HepG2 (cell line): ENCODE measurements at regions not wholly inside any gene's neighbourhood (a gene's known extent, or its start where the extent isn't known, plus 50 kb on each side); places are given as distances from the start of the nearest gene placed in this dataset.

Experiments used
- ATAC-seq: fragments of 200-7000 bp; cut with Tn5 transposase; 3 replicates; pipeline ENCODE4 v1.9.1; 2020; ENCODE audit warnings: mild to moderate bottlenecking, moderate library complexity
- BruUV-seq: library from RNA; stranded (reverse); fragments of 400-500 nt; replicated peaks from 2 replicates; lab custom pipeline; 2021; lab: Mats Ljungman, UMichigan
- CTCF ChIA-PET: fragments of 300-600 bp; formaldehyde crosslinking; extraction: SDS; loops from one replicate; lab custom pipeline; 2021; ENCODE audit warnings: low total read pairs, inconsistent platforms, low intra/inter-chr PET ratio; lab: Yijun Ruan, JAX
- POLR2A ChIA-PET: fragments of 350-600 bp; sonication (Branson Sonifier 250); formaldehyde crosslinking; loops from one replicate; lab custom pipeline; 2020; ENCODE audit warnings: antibody characterized with exemption, inconsistent platforms; lab: Yijun Ruan, JAX
- DNase-seq: peaks from one replicate; pipeline ENCODE4 v3.0.0-alpha.2; 2015; ENCODE audit warnings: low spot score
- FAIRE-seq: peaks from 3 replicates; lab custom pipeline; 2011; peaks lifted over from hg19 to GRCh38; lab: Jason Lieb, UNC
- H2AFZ ChIP-seq: one replicate; pipeline ENCODE4 v1.6.1; 2011; ENCODE audit warnings: low read length, inconsistent platforms
- H3K27ac ChIP-seq: fragments of 300-600 bp; 3 replicates; pipeline ENCODE4 v1.8.0; 2011; ENCODE audit warnings: mixed run types, mild to moderate bottlenecking, mixed read lengths, low read length, inconsistent platforms; ENCODE audit not compliant: insufficient read depth; ENCODE audit errors: extremely low read length
- H3K27me3 ChIP-seq, 2 experiments: fragments of 200-600 bp in 1 of 2; 2 replicates in 1 of 2; 3 replicates in 1 of 2; pipeline versions ENCODE4 v1.6.0 to v1.8.0; 2011; ENCODE audit warnings: low read length in 2 of 2, mild to moderate bottlenecking in 2 of 2, moderate library complexity in 2 of 2, inconsistent platforms in 1 of 2; ENCODE audit not compliant: insufficient read depth in 2 of 2, control insufficient read depth in 1 of 2
- H3K36me3 ChIP-seq, 2 experiments: fragments of 200-600 bp in 1 of 2; replicated peaks in 1 of 2; 2 replicates in 1 of 2; 3 replicates in 1 of 2; pipeline versions ENCODE4 v1.5.1 to v1.8.0; 2011; ENCODE audit warnings: low read length in 2 of 2, inconsistent platforms in 1 of 2; ENCODE audit not compliant: insufficient read depth in 2 of 2, control insufficient read depth in 1 of 2
- H3K4me1 ChIP-seq: 2 replicates; pipeline ENCODE4 v1.5.1; 2012; ENCODE audit warnings: low read length, inconsistent platforms; ENCODE audit not compliant: insufficient read depth
- H3K4me2 ChIP-seq: 2 replicates; pipeline ENCODE4 v1.6.0; 2011; ENCODE audit warnings: low read depth, low read length, inconsistent platforms
- H3K4me3 ChIP-seq, 3 experiments: fragments of 200-600 bp in 1 of 3; sonication (generic), shearing (Covaris generic) in 1 of 3; replicated peaks in 1 of 3; 2 replicates each; pipeline ENCODE4 v1.5.1; 2011 to 2016; ENCODE audit warnings: low read length in 3 of 3, inconsistent platforms in 2 of 3, low read depth in 2 of 3, mild to moderate bottlenecking in 2 of 3, control low read depth in 1 of 3, mixed read lengths in 1 of 3; ENCODE audit not compliant: insufficient read depth in 1 of 3
- H3K79me2 ChIP-seq: one replicate; pipeline ENCODE4 v1.6.1; 2011; ENCODE audit warnings: low read length, inconsistent platforms; ENCODE audit not compliant: insufficient read depth
- H3K9ac ChIP-seq: 2 replicates; pipeline ENCODE4 v1.6.0; 2011; ENCODE audit warnings: mild to moderate bottlenecking, low read depth, low read length, inconsistent platforms; ENCODE audit not compliant: insufficient read depth
- H3K9me3 ChIP-seq: 2 replicates; pipeline ENCODE4 v1.5.1; 2012; ENCODE audit warnings: mild to moderate bottlenecking, low read length
- H4K20me1 ChIP-seq: 2 replicates; pipeline ENCODE4 v1.6.0; 2011; ENCODE audit warnings: inconsistent platforms, mild to moderate bottlenecking, low read length, moderate library complexity; ENCODE audit not compliant: insufficient read depth
- CREM ChIP-seq, 2 experiments: sonication (generic) in 1 of 2; formaldehyde crosslinking in 1 of 2; IDR thresholded peaks; 2 replicates each; pipeline versions ENCODE4 v1.4.0 to v1.6.1; 2016 to 2020; ENCODE audit warnings: antibody characterized with exemption in 1 of 2, mild to moderate bottlenecking in 1 of 2, missing genetic modification reagents in 1 of 2
- GATAD2A ChIP-seq: IDR thresholded peaks from 2 replicates; pipeline ENCODE4 v1.6.1; 2016
- MATR3 ChIP-seq: sonication (generic); formaldehyde crosslinking; IDR thresholded peaks from 2 replicates; pipeline ENCODE4 v1.4.0; 2020; ENCODE audit warnings: missing genetic modification reagents
- MBNL3 ChIP-seq: fragments of 250-450 bp; sonication (Bioruptor Pico); conservative IDR thresholded peaks from 2 replicates; pipeline ENCODE4 v1.8.0; 2022; ENCODE audit warnings: mild to moderate bottlenecking, inconsistent platforms
- SIX1 ChIP-seq: sonication (generic); formaldehyde crosslinking; IDR thresholded peaks from 2 replicates; pipeline ENCODE4 v1.4.0; 2020; ENCODE audit warnings: missing genetic modification reagents, borderline replicate concordance
- SOX13 ChIP-seq, 3 experiments: fragments of 450-650 bp in 1 of 3; sonication (generic) in 1 of 3; formaldehyde crosslinking in 1 of 3; IDR thresholded peaks in 2 of 3; conservative IDR thresholded peaks in 1 of 3; 2 replicates each; pipeline versions ENCODE4 v1.5.0 to v1.6.1; 2016 to 2020; ENCODE audit warnings: antibody characterized with exemption in 1 of 3, mild to moderate bottlenecking in 1 of 3, missing compliant biosample characterization in 1 of 3, missing genetic modification reagents in 1 of 3, moderate library complexity in 1 of 3
- TGIF2 ChIP-seq: IDR thresholded peaks from 2 replicates; pipeline ENCODE4 v1.6.1; 2016; ENCODE audit warnings: control low read depth, missing compliant biosample characterization
- ZNF382 ChIP-seq: sonication (generic); formaldehyde crosslinking; IDR thresholded peaks from 2 replicates; pipeline ENCODE4 v1.5.0; 2020; ENCODE audit warnings: missing genetic modification reagents, mild to moderate bottlenecking, borderline replicate concordance
- ZNF513 ChIP-seq: sonication (generic); formaldehyde crosslinking; conservative IDR thresholded peaks from 2 replicates; pipeline ENCODE4 v1.5.0; 2020; ENCODE audit warnings: missing genetic modification reagents
- ZNF552 ChIP-seq: sonication (generic); formaldehyde crosslinking; IDR thresholded peaks from 2 replicates; pipeline ENCODE4 v1.9.0; 2022; ENCODE audit warnings: missing genetic modification reagents, mild to moderate bottlenecking, borderline replicate concordance
- ZNF614 ChIP-seq: IDR thresholded peaks from 2 replicates; pipeline ENCODE4 v1.6.1; 2018; ENCODE audit warnings: missing biosample characterization, missing genetic modification reagents, inconsistent platforms, borderline replicate concordance
- ZNF749 ChIP-seq: sonication (generic); formaldehyde crosslinking; IDR thresholded peaks from 2 replicates; pipeline ENCODE4 v1.8.0; 2022; ENCODE audit warnings: mild to moderate bottlenecking, missing genetic modification reagents, moderate library complexity, borderline replicate concordance
- ZNF784 ChIP-seq: sonication (generic); formaldehyde crosslinking; IDR thresholded peaks from 2 replicates; pipeline ENCODE4 v1.5.1; 2020; ENCODE audit warnings: missing genetic modification reagents, mild to moderate bottlenecking, borderline replicate concordance
- ZNF792 ChIP-seq: IDR thresholded peaks from 2 replicates; pipeline ENCODE4 v1.6.1; 2016
- WGBS: methylation state at CpG from one replicate; pipeline ENCODE4 v1.1.6; 2017; ENCODE audit warnings: low lambda C conversion rate; 5-methylcytosine and 5-hydroxymethylcytosine counted together
- in situ Hi-C: cut with HindIII; loops from 2 replicates; pipeline ENCODE4 v1.10.0; 2017; ENCODE audit warnings: low pct_unique_long_range_greater_than_20kb; ENCODE audit not compliant: extremely low pct_ligation_motif_present
- intact Hi-C: fragments of 100-400 bp; cut with micrococcal nuclease; formaldehyde crosslinking; loops from one replicate; pipeline ENCODE4 v1.10.0; 2022; ENCODE audit not compliant: unreplicated experiment
- TF ChIP-seq, protein P1 (sequence below): sonication (generic); formaldehyde crosslinking; IDR thresholded peaks from 2 replicates; pipeline ENCODE4 v1.4.0; 2020; ENCODE audit warnings: missing genetic modification reagents
- TF ChIP-seq, protein P2 (sequence below): sonication (generic); formaldehyde crosslinking; IDR thresholded peaks from 2 replicates; pipeline ENCODE4 v1.5.0; 2020; ENCODE audit warnings: mild to moderate bottlenecking, low read depth, missing genetic modification reagents, borderline replicate concordance

- BruUV-seq, result no TSS peak
- no peaks in the 10 kb centered on the region for H3K79me2 ChIP-seq
- intact Hi-C loops (no loop called here), in situ Hi-C loops (no loop called here)
- TF ChIP-seq MBNL3 (CRISPR knock-in tag), result no peak
- TF ChIP-seq, protein P1, sequence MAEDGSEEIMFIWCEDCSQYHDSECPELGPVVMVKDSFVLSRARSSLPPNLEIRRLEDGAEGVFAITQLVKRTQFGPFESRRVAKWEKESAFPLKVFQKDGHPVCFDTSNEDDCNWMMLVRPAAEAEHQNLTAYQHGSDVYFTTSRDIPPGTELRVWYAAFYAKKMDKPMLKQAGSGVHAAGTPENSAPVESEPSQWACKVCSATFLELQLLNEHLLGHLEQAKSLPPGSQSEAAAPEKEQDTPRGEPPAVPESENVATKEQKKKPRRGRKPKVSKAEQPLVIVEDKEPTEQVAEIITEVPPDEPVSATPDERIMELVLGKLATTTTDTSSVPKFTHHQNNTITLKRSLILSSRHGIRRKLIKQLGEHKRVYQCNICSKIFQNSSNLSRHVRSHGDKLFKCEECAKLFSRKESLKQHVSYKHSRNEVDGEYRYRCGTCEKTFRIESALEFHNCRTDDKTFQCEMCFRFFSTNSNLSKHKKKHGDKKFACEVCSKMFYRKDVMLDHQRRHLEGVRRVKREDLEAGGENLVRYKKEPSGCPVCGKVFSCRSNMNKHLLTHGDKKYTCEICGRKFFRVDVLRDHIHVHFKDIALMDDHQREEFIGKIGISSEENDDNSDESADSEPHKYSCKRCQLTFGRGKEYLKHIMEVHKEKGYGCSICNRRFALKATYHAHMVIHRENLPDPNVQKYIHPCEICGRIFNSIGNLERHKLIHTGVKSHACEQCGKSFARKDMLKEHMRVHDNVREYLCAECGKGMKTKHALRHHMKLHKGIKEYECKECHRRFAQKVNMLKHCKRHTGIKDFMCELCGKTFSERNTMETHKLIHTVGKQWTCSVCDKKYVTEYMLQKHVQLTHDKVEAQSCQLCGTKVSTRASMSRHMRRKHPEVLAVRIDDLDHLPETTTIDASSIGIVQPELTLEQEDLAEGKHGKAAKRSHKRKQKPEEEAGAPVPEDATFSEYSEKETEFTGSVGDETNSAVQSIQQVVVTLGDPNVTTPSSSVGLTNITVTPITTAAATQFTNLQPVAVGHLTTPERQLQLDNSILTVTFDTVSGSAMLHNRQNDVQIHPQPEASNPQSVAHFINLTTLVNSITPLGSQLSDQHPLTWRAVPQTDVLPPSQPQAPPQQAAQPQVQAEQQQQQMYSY, result no peak
- no peak for TF ChIP-seq ZNF749
- TF ChIP-seq GATAD2A (CRISPR knock-in tag), result no peak
- TF ChIP-seq ZNF784 (CRISPR knock-in tag), result no peak
- TF ChIP-seq SIX1 (CRISPR knock-in tag), result no peak
- TF ChIP-seq ZNF513 (CRISPR knock-in tag), result no peak
- no peak for TF ChIP-seq CREM (IDR thresholded peaks at IDR 0.05)
- TF ChIP-seq CREM (CRISPR knock-in tag; IDR thresholded peaks at IDR 0.05), result no peak
- TF ChIP-seq, protein P2, sequence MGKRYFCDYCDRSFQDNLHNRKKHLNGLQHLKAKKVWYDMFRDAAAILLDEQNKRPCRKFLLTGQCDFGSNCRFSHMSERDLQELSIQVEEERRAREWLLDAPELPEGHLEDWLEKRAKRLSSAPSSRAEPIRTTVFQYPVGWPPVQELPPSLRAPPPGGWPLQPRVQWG (CRISPR knock-in tag), result no peak
- TF ChIP-seq MATR3 (CRISPR knock-in tag), result no peak
- no peak for TF ChIP-seq SOX13 (IDR thresholded peaks at IDR 0.05)
- no peak for TF ChIP-seq SOX13 (CRISPR knock-in tag; conservative IDR thresholded peaks at IDR 0.05 in 1 of 2, IDR thresholded peaks at IDR 0.05 in 1 of 2)
- no peak for TF ChIP-seq ZNF382 (CRISPR knock-in tag)
- TF ChIP-seq ZNF552 (CRISPR knock-in tag), result no peak
- TF ChIP-seq ZNF792, result no peak
- no peak for TF ChIP-seq TGIF2 (CRISPR knock-in tag)
- no peak for TF ChIP-seq ZNF614 (CRISPR knock-in tag)
- no peak overlapping the region for H3K4me2 ChIP-seq
- no peaks in the 10 kb centered on the region; the same call in 1 of the 2 replicates for H4K20me1 ChIP-seq
- H3K36me3 ChIP-seq, result no peaks in the 10 kb centered on the region
- H3K9me3 ChIP-seq, result no peaks in the 10 kb centered on the region
- DNase-seq, result no peak
- peaks cover 17 to 100% of the 10 kb centered on the region in 2 experiments for H3K27me3 ChIP-seq
- H3K27ac ChIP-seq, result no peak overlapping the region
- H3K4me1 ChIP-seq, result no peaks in the 10 kb centered on the region
- ChIA-PET CTCF (no interaction called here), POLR2A (no interaction called here)
- H3K4me3 ChIP-seq, result no peak overlapping the region
- WGBS, result 4% methylated on average over 10 of the region's 11 CpGs
- H2AFZ ChIP-seq, result no peak overlapping the region
- no peak for FAIRE-seq
- no peak for ATAC-seq
- no peak overlapping the region for H3K9ac ChIP-seq
Observed at GRCh38 chr2:10968176-10968575, 56.4 kb downstream of the KCNF1 start.
